ENCODE measurements at regions not wholly inside any gene's neighbourhood (a gene's known extent, or its start where the extent isn't known, plus 50 kb on each side); places are given as distances from the start of the nearest gene placed in this dataset.
"Not testable (repeated sequence)": the region's sequence is repeated elsewhere in the genome, so short reads cannot be mapped to it uniquely, and the experiment has no call there.

DNA sequence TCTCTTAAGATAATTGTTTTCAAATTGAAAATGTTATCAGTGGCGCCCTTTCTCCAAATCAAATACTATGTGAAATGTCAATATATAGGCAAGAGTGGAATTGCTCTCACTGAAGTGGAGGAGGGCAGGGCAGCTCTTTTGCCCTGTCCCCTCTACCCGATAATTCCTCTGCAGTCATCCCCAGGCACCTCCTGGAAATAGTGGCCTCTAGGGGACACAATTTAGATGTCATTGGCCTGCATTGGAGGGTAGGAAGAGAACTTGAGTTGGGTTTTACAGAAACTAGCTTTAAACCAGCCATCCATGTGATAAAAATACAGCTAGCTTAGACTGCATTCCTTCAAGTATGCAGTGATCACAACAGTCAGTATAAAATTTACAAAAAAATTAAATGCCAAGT, 288.9 kb downstream of the EDEM1 start:
- no peak for DNase-seq (ENCODE audit: low read depth)

DNA sequence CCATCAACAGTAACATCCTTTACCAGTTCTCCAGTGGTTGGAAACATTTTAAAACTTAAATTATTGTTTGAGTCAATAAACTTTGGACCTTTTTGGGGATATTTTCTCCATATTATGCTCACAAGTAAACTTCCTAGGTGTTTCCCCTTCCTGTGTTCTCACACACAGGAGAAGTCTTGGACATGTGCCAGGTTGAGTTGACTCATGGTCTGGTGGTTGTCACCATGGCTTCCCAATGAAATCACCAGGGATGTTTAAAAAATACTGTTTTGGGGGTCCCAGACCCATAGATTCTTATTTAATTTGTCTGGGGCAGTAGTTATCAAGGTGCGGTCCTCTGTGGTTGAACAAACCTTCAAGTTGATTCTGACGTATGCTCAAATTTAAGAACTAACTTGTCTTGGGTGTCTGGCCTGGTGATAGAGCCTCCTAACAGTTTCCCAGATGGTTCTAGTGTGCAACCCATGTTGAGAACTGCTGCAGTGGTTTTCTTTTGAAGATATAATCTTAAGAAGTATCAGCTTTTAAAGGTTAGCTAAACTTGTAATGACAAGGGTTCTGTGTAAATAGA, 291.8 kb downstream of the EDEM1 start:
- DNase-seq (ENCODE audit: low read depth), result no peak

DNA sequence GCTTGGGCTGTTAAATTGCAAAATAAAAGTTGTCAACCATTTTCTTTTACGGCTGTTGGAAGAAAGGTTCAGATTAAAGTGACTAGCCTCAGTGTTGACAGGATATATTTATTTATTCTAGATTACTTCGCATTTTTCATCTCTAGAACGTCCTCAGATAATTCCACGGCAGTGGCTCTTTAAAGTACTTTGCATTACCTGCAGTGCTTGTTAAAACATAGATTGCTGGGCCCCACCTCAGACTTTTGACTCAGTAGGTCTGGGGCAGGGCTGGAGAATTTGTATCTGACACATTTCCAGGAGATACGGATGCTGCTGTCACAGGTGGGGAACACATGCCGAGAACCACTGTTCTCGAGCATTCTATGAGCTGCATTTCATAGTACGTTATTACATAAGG, 292.7 kb downstream of the EDEM1 start:
- DNase-seq (ENCODE audit: low read depth), result no peak

DNA sequence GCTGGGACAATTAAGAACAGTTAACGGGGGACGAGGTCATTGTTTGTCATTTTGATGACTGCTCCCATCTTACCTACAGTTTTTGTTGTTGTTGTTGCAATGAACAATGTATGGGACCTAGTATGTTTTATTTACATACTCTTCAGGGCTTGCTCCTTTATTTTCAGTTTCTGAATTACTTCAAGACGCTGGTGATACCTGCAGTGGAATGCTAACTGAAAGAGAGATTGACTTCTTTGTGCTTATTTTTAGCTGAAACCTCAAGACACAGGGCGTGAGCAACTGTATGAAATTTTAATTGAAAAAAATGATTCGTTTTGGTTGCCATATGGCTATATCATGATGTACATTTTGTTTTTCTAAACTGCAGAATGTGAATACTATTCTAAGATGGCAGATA, 297.9 kb downstream of the EDEM1 start:
- no peak for DNase-seq (ENCODE audit: low read depth)

DNA sequence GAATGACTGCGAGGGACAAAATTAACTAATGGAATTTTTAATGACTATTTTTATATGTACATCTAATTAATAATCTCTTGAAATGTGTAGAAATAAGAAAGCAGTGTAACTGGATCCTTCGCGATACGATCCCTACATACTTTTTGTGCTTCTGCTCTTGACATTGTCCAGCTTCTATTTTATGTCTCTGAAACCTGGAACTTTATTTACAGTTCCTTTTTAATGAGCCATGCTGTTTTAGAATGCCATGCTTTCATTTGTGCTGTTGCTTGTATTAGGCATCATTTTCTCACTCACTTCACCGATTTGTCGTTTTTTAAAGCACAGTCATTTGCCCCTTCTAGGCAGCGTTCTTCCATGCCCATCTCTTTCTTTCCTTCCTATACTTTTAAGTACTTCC, 301.3 kb downstream of the EDEM1 start:
- DNase-seq (ENCODE audit: low read depth), result no peak

DNA sequence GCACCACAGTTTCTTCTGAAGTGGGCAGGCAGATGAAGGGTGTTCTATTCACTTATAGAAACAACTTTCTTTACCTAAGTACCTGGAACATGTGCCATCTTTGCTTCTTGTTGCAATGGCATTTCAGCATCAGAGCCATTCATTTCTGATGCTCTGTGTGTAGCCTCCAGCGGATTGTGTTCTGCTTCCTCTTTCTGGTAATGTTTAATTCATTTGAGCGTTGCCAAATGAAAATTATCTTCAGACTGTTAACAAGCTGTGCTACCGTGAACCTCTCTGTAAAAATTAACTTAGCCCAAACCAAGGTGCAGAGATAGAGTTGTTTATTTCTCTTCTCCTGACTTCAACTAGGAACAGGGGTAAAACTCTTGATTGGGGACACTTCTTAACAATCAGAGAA, 302.0 kb downstream of the EDEM1 start:
- no peak for DNase-seq (ENCODE audit: low read depth)

DNA sequence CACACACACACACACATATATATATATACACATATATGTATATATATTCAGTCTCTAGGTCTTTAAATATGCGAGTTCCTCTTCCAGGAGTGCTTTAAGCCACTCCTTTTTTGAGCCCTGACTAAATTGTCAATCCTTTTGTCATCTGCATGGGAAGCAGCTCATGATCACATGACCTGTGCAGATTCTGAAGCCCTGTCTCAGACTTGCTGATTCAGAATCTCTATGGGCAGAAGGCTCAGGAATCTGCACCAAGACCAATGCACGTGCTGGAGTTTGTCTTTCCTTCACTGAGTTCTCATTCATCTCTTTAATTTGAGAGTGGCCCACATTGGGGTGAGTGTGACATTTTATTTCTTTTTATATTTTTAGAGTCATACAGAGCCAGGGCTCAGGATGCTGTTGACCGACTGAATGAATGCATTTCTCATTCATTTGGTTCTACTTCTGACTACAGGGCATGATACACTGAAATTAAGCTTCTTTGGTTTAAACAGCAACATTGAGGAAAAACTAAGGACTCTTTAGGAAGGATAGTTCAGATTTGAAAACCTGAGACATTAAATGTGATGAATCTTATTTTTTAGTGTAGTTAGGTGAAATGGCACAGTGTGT, 307.5 kb downstream of the EDEM1 start:
- DNase-seq (ENCODE audit: low read depth), result no peak

DNA sequence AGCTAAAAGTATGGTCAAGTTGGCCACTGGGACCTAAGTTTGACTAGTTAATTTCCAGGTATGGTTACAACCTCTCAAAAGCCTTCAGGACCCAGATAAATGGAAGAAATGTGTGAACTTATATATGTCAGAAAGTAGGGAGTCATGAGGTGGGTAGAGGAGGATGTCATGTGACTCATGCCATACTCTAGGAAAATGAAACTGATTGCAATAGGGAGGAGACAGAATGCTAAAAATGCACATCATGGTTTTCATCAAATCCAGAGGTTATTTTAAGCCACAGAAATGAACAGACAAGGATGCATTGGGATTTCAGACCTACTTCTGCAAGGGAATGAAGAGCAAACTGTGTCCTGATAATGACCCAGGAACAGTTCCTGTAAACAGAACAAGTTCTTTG, 310.0 kb downstream of the EDEM1 start:
- DNase-seq (ENCODE audit: low read depth), result no peak

DNA sequence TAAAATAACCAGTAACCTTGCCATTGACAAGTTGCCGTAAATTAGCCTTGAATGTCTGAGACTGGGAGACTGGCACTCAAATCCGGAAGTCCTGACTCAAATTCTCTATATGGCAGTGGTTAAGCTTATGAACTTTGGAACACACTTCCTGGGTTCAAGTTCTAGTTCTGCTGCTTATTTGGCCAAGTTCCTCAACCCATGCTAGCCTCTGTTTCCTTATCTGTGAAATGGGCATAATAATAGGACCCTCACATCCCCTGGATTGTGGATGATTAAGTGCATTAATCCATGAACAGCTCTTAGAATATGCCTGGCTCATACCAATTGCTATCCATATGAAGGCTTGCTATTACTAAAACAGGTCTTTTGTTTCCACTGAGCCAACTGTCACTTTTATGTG, 311.5 kb downstream of the EDEM1 start:
- DNase-seq (ENCODE audit: low read depth), result no peak

DNA sequence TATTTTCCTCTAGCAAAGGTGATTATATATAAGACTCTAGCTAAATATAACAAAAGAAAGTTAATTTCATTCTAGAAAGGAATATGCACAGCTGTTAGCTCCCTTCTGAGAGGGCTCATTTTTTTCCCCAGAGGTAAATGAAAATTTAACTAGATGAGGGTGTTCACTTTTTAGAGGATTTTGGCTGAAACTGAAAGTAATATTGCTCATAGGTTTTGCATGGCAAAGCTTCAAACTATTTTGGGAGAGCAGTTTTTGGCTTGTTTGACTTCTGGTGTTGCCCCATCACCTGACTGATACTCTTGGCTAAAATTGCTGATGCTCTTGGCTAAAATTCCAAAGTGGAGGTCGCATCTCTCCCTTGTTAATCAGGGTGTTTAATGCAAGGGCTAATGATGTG, 311.9 kb downstream of the EDEM1 start:
- DNase-seq (ENCODE audit: low read depth), result no peak

DNA sequence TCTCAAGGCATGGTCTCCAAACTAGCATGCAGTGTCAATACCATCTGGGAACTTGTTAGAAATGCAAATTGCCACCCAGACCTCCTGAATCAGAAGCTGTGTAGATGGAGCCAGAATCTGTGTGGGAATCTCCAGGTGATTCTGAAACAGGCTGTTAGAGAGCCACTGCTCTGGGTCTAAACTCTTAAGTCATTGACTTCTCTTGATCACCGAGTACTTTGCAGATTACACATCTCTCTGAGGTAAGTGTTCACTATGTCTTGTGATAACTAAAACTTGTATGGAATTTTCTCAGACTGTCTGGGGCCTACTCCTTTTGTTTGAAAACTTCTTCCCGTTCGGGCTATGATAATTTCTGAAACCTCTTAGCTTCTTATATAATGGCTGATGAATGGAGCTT, 315.6 kb downstream of the EDEM1 start:
- no peak for DNase-seq (ENCODE audit: low read depth)

DNA sequence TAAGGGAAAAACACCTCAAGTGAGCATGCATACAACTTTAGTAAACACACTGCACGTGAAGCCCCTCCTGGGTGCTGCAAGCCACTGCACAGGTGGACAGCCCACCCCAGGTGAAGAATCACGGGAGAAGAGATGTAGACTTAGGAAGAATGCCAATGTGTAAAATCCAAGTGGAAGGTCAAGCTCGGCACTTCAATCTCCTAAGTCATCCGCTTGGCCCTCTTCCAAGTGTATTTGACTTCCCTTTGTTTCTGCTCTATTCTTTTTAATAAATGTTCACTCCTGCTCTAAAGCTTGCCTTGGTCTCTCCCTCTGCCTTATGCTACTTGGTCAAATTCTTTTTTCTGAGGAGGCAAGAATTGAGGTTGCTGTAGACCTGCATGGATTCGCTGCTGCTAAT, 316.6 kb downstream of the EDEM1 start:
- no peak for DNase-seq (ENCODE audit: low read depth)

DNA sequence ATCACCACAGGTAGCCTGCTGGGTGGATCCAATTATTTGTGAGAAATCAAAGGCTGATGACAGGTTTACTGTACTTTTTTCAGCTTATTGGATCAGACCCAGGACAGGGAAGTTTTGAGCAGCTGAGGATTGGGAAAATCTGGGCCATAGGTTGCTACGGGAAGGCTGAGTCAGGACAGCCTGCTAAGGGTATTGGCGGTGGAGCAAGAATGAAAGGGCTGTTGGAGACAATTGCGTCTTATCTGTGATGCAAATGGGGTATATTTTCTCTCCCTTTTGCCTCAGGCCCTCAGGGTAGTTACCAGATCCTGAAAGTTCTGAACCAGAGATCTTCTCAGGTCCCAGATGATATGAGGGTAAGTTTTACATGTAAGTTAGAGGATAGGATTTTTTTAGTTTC, 317.7 kb downstream of the EDEM1 start:
- DNase-seq (ENCODE audit: low read depth), result no peak

DNA sequence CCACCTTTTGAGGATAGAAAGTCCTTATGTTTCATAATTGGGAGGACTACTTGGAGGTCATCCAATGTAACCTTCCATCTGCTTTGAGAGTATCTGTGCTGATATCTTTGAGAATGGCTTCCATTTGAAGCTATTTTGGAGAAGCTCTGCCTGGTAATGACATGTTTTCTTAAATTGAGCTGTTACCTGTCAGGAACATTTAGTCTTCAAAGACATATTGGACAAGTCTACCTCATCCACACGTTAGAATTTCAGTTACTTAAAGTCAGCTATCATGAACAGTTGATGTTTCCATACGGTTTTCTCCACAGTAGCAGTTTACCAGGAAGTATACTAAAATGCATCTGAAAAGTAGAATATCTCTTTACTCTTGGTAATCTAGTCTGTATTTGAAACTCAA, 318.5 kb downstream of the EDEM1 start:
- no peak for DNase-seq (ENCODE audit: low read depth)

DNA sequence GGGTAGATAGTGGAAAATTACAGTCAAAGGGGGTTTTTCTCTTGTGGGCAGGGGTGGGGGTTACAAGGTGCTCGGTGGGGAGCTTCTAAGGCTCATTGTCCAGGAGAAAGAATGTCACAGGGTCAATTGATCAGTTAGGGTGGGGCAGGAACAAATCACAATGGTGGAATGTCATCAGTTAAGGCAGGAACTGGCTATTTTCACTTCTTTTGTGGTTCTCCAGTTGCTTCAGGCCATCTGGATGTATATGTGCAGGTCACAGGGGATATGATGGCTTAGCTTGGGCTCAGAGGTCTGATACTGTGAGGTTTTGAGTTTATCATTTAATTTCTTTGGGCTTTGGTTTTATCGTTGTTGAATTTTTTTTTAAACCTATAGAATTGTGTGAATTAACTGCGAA, 321.4 kb downstream of the EDEM1 start:
- not testable (repeated sequence) for DNase-seq (ENCODE audit: low read depth)

DNA sequence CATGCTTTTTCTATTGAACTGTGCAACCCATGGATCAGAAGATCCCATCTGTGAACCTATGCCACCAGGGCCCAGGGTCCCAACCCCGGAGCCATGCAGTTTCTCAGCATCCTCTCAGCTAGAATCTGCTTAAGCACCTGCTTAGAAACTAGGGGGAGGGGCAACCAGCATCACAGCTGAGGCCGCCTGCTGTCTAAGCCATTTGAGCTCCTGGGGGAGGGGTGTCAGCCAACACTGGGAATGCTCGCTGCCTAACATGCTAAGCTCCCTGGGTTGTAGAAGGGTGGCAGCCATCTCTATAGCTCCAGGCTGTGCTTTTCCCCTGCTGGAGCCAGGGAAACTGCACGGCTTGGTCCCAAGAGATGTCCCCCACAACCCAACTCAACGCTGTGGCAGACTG, 322.8 kb downstream of the EDEM1 start:
- DNase-seq (ENCODE audit: low read depth), result no peak

DNA sequence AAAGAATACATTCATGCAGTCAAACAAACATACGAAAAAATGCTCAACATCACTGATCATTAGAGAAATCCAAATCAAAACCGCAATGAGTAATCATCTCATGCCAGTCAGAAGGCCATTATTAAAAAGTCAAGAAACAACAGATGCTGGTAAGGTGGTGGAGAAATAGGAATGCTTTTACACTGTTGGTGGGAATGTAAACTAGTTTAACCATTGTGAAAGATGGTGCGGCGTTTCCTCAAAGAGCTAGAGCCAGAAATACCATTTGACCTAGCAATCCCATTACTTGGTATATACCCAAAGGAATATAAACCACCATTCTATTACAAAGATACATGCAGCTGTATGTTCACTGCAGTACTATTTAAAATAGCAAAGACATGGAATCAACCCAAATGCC, 330.4 kb downstream of the EDEM1 start:
- no peak for DNase-seq (ENCODE audit: low read depth)

DNA sequence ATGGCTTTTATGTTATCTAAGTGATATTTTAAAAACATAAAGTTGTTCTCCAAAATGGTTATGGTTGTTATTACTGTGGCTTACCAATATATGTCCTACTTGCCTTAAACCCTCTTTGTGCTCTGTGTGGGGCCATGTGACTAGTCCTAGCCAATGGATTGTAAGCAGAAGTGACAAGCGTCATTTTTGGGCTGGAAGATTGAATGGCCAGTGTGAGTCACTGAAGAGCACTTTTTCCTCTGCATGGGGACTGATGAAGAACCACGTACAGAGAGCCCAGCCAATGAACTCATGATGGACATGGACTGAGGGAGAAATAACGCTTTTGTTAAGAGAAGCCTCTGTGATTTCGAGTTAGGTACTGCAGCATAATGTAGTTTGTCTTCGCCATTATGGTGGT, 332.7 kb downstream of the EDEM1 start:
- peak; percentile 7 for DNase-seq (ENCODE audit: low read depth)

DNA sequence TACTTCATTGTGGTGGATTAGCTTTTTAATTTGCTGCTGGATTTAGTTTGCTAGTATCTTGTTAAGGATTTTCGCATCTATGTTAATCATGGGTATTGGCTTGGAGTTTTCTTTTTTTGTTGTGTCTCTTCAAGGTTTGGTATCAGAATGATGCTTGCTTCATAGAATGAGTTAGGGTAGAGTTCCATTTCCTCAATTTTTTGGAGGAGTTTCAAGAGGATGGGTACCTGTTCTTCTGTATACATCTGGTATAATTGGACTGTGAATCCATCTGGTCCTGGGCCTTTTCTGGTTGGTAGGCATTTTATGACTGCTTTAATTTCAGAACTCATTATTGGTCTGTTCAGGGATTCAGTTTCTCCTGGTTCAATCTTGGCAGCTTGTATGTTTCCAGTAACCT, 335.6 kb downstream of the EDEM1 start:
- no peak for DNase-seq (ENCODE audit: low read depth)

DNA sequence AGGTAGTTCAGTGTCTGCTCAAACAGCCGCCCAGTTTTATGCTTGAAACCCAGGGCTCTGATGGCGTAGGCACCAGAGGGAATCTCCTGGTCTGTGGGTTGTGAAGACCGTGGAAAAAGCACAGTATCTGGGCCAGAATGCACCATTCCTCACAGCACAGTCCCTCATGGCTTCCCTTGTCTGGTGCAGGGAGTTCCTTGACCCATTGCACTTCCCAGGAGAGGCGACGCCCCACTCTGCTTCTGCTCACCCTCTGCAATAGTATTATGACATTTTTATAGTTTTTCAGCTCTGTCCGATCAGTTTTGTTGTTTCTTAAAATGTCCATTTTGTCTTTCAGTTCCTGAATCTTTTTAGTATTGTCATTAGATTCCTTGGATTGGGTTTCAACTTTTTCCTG, 343.5 kb downstream of the EDEM1 start:
- DNase-seq (ENCODE audit: low read depth), result no peak

DNA sequence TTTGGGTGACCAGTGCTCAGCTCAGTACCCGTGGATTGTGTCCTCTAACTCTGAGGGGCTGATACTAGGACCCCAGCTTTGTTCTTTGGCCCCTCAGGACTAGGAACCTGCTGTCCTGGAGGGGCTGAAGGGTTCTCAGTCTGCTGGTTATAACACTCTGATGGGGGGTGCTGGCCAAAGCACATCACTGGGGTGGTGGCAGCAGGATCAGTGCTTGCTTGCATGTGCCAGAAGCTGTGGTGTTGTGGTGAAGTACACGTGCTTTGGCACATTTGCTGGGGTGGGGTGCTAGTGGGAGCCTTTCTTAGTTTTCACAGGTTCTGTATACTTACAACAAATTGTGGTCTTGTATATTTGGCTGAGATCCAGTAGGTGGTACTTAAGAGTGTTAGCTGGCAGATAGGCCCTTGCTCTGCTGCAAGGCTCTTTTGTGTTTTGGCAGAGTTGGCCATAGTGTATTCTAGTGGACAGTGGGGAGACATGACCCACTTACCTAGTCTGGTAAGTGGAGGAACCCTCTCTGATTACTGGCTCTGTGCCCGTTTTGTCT, 344.3 kb downstream of the EDEM1 start:
- DNase-seq (ENCODE audit: low read depth), result no peak

DNA sequence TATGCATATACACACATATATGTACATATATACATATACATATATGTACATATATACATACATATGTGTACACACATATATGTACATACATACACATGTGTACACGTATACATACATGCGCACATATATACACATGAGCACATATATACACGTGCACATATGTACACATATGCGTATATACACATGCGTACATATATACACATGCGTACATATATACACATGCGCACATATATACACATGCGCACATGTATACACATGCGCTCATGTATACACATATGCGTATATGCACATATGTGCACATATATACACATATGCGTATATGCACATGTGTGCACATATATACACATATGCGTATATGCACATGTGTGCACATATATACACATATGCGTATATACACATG, 353.0 kb downstream of the EDEM1 start:
- DNase-seq (ENCODE audit: low read depth), result no peak

DNA sequence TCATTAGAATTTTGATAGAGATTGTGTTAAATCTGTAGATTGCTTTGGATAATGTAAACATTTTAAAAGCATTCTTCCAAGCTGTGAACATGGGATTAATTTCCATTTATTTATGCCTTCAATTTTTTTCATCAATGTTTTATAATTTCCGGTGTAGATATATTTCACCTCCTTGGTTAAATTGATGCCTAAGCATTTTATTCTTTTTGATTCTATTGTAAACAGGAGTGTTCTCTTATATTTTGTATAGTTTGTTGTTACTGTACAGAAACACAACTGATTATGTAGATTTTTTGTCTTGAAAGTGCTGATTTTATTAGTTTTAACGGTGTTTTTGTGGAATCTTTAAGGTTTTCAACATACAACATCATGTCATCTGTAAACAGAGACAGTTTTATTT, 355.0 kb downstream of the EDEM1 start:
- DNase-seq (ENCODE audit: low read depth), result no peak

DNA sequence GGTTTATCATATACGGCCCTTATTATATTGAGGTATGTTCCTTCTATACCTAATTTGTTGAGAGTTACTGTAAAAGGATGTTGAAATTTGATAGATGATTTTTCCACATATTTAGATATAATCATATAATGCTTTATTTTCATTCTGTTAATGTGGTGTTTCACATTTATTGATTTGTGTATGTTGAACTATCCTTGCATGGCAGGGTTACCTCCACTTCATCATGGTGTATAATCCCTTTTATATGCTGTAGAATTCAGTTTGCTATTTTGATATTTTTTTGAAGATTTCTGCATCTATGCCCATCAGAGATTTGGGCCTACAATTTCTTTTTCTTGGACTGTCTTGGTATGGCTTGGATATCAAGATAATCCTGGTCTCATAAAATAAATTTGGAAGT, 355.5 kb downstream of the EDEM1 start:
- no peak for DNase-seq (ENCODE audit: low read depth)

All from CMK (cell line).